Vagina (tissue), 2 donors: ENCODE measurements at regions not wholly inside any gene's neighbourhood (a gene's known extent, or its start where the extent isn't known, plus 50 kb on each side); places are given as distances from the start of the nearest gene placed in this dataset.

ENCODE experiments used
- POLR2A ChIP-seq, 2 donors: fragments of 450-650 bp; IDR thresholded peaks; one replicate each; pipeline ENCODE4 v1.6.1; 2017; ENCODE audit warnings: antibody characterized with exemption in 2 of 2, mild to moderate bottlenecking in 2 of 2, moderate library complexity in 2 of 2
- POLR2AphosphoS5 ChIP-seq, 2 donors: sonication (generic); formaldehyde crosslinking; IDR thresholded peaks; one replicate each; pipeline ENCODE4 v1.9.0; 2017; ENCODE audit warnings: antibody characterized with exemption in 2 of 2, mild to moderate bottlenecking in 2 of 2, low read depth in 1 of 2; ENCODE audit not compliant: insufficient read depth in 1 of 2

- TF ChIP-seq POLR2A (IDR thresholded peaks at IDR 0.05) (no peak), POLR2AphosphoS5 (IDR thresholded peaks at IDR 0.05; ENCODE audit: insufficient read depth in 1 of 2, low read depth in 1 of 2) (no peak)
Observed at GRCh38 chr2:210860276-210860675, 303.9 kb downstream of the CPS1 start.
